H1 (cell line): ENCODE measurements at regions not wholly inside any gene's neighbourhood (a gene's known extent, or its start where the extent isn't known, plus 50 kb on each side); places are given as distances from the start of the nearest gene placed in this dataset.

Experiments used
- GABPA ChIP-seq: IDR thresholded peaks from 2 replicates; pipeline ENCODE4 v1.6.1; 2011; ENCODE audit warnings: mild to moderate bottlenecking, low read length, moderate library complexity, borderline replicate concordance; ENCODE audit not compliant: insufficient read depth
- HDAC2 ChIP-seq, 2 experiments: fragments of 300-600 bp in 1 of 2; sonication (generic) in 1 of 2; IDR thresholded peaks; 2 replicates each; pipeline ENCODE4 v1.6.1; 2011 to 2012; ENCODE audit warnings: low read depth in 2 of 2, low read length in 2 of 2, mild to moderate bottlenecking in 2 of 2, moderate library complexity in 2 of 2, borderline replicate concordance in 1 of 2, inconsistent platforms in 1 of 2
- HDAC6 ChIP-seq: IDR thresholded peaks from one replicate; pipeline ENCODE4 v1.7.1; 2012; ENCODE audit warnings: low read depth, mild to moderate bottlenecking, inconsistent platforms, low read length, moderate library complexity
- SIN3A ChIP-seq, 2 experiments: IDR thresholded peaks in 1 of 2; conservative IDR thresholded peaks in 1 of 2; 2 replicates each; pipeline ENCODE4 v1.6.1; 2011 to 2012; ENCODE audit warnings: low read length in 2 of 2, improper control_type of control experiment in 1 of 2, low read depth in 1 of 2, mild to moderate bottlenecking in 1 of 2
- TF ChIP-seq, protein P1 (sequence below): fragments of 300-600 bp; sonication (generic); IDR thresholded peaks from 2 replicates; pipeline ENCODE4 v1.7.1; 2012; ENCODE audit warnings: low read length, moderate library complexity, mild to moderate bottlenecking, inconsistent platforms; ENCODE audit not compliant: insufficient replicate concordance

DNA sequence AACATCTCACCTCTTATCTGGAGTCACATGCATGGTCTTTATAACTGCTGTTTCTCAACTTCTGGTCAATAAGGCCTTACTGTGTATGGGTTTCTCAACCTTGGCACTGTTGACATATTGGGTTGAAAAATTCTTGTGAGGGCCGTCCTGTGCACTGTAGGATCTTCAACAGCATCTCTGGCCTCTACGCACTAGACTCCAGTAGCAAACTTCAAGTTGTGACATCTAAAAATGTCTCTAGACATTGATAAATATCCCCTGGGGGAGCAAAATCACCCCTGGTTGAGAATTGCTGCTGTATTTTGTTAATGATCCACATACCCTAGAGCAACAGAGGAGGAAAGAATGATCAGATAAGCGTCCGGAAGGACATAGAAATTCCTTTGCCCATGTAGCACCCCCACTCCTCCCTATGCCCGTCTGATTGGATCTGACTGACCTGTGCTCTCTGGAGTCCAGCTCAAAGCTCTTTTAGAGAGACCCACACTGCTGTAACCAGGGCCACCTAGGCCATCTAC, 423.5 kb upstream of the ZMIZ1 start (continued):
- TF ChIP-seq, protein P1, sequence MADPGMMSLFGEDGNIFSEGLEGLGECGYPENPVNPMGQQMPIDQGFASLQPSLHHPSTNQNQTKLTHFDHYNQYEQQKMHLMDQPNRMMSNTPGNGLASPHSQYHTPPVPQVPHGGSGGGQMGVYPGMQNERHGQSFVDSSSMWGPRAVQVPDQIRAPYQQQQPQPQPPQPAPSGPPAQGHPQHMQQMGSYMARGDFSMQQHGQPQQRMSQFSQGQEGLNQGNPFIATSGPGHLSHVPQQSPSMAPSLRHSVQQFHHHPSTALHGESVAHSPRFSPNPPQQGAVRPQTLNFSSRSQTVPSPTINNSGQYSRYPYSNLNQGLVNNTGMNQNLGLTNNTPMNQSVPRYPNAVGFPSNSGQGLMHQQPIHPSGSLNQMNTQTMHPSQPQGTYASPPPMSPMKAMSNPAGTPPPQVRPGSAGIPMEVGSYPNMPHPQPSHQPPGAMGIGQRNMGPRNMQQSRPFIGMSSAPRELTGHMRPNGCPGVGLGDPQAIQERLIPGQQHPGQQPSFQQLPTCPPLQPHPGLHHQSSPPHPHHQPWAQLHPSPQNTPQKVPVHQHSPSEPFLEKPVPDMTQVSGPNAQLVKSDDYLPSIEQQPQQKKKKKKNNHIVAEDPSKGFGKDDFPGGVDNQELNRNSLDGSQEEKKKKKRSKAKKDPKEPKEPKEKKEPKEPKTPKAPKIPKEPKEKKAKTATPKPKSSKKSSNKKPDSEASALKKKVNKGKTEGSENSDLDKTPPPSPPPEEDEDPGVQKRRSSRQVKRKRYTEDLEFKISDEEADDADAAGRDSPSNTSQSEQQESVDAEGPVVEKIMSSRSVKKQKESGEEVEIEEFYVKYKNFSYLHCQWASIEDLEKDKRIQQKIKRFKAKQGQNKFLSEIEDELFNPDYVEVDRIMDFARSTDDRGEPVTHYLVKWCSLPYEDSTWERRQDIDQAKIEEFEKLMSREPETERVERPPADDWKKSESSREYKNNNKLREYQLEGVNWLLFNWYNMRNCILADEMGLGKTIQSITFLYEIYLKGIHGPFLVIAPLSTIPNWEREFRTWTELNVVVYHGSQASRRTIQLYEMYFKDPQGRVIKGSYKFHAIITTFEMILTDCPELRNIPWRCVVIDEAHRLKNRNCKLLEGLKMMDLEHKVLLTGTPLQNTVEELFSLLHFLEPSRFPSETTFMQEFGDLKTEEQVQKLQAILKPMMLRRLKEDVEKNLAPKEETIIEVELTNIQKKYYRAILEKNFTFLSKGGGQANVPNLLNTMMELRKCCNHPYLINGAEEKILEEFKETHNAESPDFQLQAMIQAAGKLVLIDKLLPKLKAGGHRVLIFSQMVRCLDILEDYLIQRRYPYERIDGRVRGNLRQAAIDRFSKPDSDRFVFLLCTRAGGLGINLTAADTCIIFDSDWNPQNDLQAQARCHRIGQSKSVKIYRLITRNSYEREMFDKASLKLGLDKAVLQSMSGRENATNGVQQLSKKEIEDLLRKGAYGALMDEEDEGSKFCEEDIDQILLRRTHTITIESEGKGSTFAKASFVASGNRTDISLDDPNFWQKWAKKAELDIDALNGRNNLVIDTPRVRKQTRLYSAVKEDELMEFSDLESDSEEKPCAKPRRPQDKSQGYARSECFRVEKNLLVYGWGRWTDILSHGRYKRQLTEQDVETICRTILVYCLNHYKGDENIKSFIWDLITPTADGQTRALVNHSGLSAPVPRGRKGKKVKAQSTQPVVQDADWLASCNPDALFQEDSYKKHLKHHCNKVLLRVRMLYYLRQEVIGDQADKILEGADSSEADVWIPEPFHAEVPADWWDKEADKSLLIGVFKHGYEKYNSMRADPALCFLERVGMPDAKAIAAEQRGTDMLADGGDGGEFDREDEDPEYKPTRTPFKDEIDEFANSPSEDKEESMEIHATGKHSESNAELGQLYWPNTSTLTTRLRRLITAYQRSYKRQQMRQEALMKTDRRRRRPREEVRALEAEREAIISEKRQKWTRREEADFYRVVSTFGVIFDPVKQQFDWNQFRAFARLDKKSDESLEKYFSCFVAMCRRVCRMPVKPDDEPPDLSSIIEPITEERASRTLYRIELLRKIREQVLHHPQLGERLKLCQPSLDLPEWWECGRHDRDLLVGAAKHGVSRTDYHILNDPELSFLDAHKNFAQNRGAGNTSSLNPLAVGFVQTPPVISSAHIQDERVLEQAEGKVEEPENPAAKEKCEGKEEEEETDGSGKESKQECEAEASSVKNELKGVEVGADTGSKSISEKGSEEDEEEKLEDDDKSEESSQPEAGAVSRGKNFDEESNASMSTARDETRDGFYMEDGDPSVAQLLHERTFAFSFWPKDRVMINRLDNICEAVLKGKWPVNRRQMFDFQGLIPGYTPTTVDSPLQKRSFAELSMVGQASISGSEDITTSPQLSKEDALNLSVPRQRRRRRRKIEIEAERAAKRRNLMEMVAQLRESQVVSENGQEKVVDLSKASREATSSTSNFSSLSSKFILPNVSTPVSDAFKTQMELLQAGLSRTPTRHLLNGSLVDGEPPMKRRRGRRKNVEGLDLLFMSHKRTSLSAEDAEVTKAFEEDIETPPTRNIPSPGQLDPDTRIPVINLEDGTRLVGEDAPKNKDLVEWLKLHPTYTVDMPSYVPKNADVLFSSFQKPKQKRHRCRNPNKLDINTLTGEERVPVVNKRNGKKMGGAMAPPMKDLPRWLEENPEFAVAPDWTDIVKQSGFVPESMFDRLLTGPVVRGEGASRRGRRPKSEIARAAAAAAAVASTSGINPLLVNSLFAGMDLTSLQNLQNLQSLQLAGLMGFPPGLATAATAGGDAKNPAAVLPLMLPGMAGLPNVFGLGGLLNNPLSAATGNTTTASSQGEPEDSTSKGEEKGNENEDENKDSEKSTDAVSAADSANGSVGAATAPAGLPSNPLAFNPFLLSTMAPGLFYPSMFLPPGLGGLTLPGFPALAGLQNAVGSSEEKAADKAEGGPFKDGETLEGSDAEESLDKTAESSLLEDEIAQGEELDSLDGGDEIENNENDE: no peak
- no peak for TF ChIP-seq SIN3A (conservative IDR thresholded peaks at IDR 0.05 in 1 of 2, IDR thresholded peaks at IDR 0.05 in 1 of 2; ENCODE audit: low read depth in 1 of 2, low read length in 2 of 2)
- no peak for TF ChIP-seq GABPA
- no peak for TF ChIP-seq HDAC6
- TF ChIP-seq HDAC2 (IDR thresholded peaks at IDR 0.05; ENCODE audit: borderline replicate concordance in 1 of 2, low read depth in 2 of 2, low read length in 2 of 2): no peak
